ENCODE measurements at regions not wholly inside any gene's neighbourhood (a gene's known extent, or its start where the extent isn't known, plus 50 kb on each side); places are given as distances from the start of the nearest gene placed in this dataset.
A peak's percentile ranks its signal among the peaks of the same experiment; 100 is the strongest.

GRCh38 chr2:228652366-228652765 lies 470.9 kb upstream of the SPHKAP start:
- peak; percentile 39 for DNase-seq (ENCODE audit: low spot score)

GRCh38 chr2:228649876-228650275 lies 468.4 kb upstream of the SPHKAP start:
- DNase-seq (ENCODE audit: low spot score), result no peak

DNA sequence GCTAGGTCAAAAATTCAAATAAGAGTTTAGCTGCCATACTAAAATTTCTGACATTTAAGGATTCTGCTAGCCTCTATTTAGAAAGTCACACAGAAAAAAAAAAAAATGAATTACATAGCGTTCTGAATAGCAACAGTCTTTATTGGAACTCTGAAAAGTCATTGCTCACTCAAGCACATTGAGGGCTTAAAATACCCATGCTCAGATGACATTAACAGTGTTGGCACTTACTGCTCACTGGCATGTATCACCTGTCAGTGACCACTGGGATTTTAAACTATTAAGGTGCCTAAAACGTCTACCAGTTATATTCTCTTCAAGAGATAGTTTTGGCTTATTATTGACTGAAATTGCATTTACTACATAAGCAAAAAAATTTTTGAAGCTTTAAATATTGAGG lies 468.0 kb upstream of the SPHKAP start:
- DNase-seq (ENCODE audit: low spot score), result no peak

- DNase-seq (ENCODE audit: low spot score), result no peak
Measured at GRCh38 chr2:228648541-228648940, 467.1 kb upstream of the SPHKAP start.

GRCh38 chr2:228646061-228646460 lies 464.6 kb upstream of the SPHKAP start:
- no peak for DNase-seq (ENCODE audit: low spot score)

GRCh38 chr2:228644199-228644598 lies 462.7 kb upstream of the SPHKAP start:
- no peak for DNase-seq (ENCODE audit: low spot score)

GRCh38 chr2:228642861-228643260 lies 461.4 kb upstream of the SPHKAP start:
- DNase-seq (ENCODE audit: low spot score), result no peak

DNA sequence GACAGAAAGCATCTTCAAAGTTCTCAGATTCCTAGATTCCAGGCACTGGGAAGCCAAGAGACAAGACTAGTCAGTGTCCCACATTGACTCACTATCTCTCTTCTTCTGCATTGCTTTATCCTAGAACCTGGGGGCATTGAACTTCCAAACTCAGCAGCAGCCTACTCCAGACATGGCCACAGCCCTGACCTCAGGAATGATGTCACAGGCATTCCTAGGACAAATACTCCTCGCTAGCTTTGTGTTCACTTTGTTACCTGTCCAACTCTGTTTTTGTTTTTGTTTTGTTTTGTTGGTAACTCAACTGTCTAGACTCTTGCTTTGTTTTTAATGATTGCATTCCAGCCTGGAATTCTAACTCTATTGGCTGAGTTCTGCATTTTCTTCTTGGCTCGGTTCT lies 449.3 kb upstream of the SPHKAP start:
- no peak for DNase-seq (ENCODE audit: low spot score)

DNA sequence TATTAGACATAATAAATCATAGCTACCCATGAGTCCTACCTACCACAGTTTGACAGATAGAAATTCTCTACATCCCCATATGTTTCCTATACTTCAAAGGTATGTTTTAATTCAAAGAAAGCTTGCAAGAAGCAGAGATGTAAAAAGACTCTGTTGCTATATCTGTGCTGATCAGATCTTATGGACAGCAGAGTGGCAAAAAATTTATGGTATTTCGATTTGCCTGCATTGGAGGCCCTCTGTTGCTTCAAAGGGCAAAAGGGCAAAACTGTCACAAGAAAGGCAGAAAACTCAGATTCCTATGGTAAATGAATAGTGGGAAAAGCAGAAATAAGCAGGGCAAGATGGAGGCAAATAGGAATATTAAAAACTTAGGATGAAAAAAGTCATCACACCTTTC lies 447.8 kb upstream of the SPHKAP start:
- DNase-seq (ENCODE audit: low spot score), result no peak

- no peak for DNase-seq (ENCODE audit: low spot score)
Measured at GRCh38 chr2:228628682-228629081, 447.2 kb upstream of the SPHKAP start.

DNA sequence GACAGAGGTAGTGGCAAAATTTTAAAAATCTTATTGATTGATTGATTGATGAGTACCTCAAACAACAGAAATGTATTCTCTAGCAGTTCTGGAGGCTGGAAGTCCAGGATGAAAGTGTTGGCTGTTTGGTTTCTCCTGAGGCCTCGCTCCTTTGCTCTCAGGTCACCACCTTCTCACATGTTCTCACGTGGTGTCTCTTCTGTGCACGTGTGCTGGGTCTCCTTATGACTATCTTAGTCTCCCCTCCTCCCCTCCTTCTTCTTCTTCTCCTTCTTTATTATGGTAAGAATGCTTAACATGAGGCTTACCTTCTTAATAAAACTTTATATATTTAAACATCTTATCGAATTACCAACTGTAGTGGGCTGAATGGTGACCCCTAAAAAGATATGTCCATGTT lies 446.0 kb upstream of the SPHKAP start:
- no peak for DNase-seq (ENCODE audit: low spot score)

- DNase-seq (ENCODE audit: low spot score), result no peak
Measured at GRCh38 chr2:228625481-228625880, 444.0 kb upstream of the SPHKAP start.

GRCh38 chr2:228624733-228625132 lies 443.2 kb upstream of the SPHKAP start:
- DNase-seq (ENCODE audit: low spot score), result no peak

- DNase-seq (ENCODE audit: low spot score), result no peak
Measured at GRCh38 chr2:228615496-228615895, 434.0 kb upstream of the SPHKAP start.

DNA sequence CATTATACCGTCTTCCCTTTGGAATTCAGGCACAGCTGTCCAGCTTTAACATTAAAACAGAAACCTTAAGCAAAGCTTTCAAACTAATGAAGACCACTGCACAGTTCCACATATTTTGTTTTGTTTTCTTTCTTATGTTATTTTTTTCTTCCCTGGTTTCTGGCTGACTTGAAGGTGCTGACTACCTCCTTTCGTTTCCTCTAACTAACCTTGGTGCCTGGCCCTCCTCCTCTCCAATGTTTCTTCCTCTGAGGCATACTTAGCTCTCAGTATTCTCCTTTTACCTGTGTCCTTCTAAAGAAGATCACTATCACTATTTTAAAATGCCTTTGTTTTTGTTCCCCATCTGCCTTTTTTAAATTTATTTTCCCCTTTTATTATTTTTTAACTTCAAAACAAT lies 433.3 kb upstream of the SPHKAP start:
- no peak for DNase-seq (ENCODE audit: low spot score)

DNA sequence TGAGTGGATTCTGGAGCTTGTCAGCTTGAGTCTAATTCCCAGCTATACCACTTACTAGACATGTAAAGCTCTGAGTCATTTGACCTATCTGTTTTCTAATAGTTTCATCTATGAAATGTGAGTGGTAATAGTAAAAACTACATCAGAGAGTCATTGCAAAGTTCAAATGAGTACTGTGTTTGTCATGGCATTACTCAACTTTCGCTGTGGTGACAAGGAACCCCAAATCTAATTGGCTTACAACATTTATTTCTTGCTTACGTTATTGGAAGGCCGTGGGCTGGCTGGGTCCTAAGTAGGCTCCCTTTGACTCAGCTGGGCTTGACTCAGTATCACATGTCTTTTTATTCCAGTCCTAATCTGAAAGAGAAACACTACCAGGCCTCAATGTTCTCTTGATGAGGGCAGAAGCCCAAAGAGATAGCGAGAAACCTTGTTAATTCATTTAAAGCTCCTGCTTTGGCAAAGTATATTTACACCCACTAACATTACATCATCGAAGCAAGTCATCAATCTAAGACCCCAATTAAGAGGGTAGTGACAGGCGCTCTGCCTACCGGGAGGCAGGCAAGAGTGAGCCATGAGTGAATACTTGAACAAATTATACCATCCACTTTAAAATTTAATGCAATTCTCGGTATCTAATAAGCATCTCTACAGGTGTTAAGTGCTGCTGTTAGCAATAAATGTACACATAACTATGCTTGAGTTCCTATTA lies 431.8 kb upstream of the SPHKAP start:
- DNase-seq (ENCODE audit: low spot score), result peak; percentile 44

GRCh38 chr2:228611171-228611570 lies 429.7 kb upstream of the SPHKAP start:
- DNase-seq (ENCODE audit: low spot score), result no peak

GRCh38 chr2:228602288-228602687 lies 420.8 kb upstream of the SPHKAP start:
- DNase-seq (ENCODE audit: low spot score), result no peak

DNA sequence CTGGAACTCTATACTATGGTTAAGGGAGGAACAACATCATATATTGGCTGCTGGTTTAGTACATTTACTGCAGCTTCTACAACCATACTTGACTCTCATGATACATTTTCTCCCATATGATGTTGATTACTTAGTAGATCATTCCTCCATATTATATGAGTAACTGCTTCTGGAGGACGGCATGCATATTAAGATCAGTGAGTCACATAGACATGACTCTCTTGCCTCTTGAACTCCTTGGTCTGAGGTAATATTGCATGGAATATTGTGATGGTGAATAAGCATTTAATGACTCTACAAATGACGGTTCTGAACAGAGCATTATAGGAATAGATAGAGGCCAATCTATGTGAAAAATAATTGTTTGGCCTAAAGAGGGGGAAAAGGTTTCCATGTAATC lies 418.8 kb upstream of the SPHKAP start:
- DNase-seq (ENCODE audit: low spot score), result peak; percentile 70

DNA sequence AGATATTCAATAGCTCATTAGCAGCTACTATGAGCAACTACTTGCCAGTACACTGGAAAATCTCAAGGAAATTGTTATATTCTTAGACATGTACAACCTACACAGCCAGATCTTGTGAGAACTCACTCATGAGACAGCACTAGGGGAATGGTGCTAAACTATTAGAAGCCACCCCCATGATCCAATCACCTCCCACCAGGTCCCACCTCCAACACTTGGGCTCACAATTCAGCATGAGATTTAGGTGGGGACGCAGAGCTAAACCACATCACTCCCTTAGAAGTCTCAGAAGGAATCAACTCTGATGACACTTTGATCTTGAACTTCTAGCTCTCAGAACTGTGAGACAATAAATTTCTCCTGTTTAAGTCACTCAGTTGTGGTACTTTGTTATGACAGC lies 418.3 kb upstream of the SPHKAP start:
- DNase-seq (ENCODE audit: low spot score), result no peak

- DNase-seq (ENCODE audit: low spot score), result no peak
Measured at GRCh38 chr2:228599297-228599696, 417.8 kb upstream of the SPHKAP start.

- no peak for DNase-seq (ENCODE audit: low spot score)
Measured at GRCh38 chr2:228597032-228597431, 415.5 kb upstream of the SPHKAP start.

DNA sequence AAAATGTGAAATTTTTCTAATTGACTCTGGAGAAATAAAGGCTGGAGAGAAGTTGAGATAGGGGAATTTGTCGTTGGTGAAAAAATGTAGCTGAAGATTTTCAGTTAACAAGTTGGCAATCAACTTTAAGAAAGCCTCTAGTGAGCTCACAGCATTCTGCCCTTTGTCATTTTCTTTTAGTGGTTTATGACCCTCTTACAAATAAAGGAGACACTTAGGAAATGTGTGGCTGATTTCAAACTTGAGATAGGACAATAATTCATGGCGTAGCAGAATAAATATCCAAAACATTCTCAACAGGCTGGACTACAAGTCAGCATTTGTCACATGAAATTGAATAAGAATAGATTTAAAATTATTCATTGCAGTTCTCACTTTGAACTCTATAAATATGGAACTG lies 412.5 kb upstream of the SPHKAP start:
- no peak for DNase-seq (ENCODE audit: low spot score)

GRCh38 chr2:228592925-228593324 lies 411.4 kb upstream of the SPHKAP start:
- no peak for DNase-seq (ENCODE audit: low spot score)

DNA sequence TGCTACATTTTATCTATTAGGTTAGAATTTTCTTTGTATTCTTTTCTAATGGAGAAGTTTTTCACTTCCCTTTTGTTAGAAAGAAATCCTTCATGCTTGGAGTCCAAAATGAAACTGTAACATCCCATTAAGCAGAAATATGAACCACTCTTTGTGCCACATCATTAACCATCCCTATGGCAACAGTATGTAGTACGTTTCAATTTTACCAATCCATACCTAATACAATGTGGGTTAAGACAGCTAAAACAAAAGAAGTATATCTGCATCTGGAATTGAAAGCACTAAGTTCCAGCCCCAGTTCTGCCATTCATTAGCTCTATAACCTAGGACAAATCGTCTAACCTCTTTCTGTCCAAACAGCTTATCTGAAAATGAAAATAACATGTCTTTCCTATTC lies 409.2 kb upstream of the SPHKAP start:
- DNase-seq (ENCODE audit: low spot score), result no peak
